Stomach (tissue), 8 donors: ENCODE measurements at regions not wholly inside any gene's neighbourhood (a gene's known extent, or its start where the extent isn't known, plus 50 kb on each side); places are given as distances from the start of the nearest gene placed in this dataset.
A peak's percentile ranks its signal among the peaks of the same experiment; 100 is the strongest.

Source experiments
- DNase-seq, 2 donors: peaks; one replicate each; pipeline versions ENCODE4 v3.0.0 to v3.0.0-alpha.2; 2013 to 2019
- H3K27ac ChIP-seq, 5 donors: fragments of 200-600 bp in 4 of 5; sonication (generic) in 4 of 5; one replicate each; pipeline ENCODE4 v1.5.1; 2013 to 2019; ENCODE audit warnings: mild to moderate bottlenecking in 1 of 5, moderate library complexity in 1 of 5
- H3K27me3 ChIP-seq, 3 donors: fragments of 200-600 bp; sonication (generic); one replicate each; pipeline ENCODE4 v1.5.1; 2017 to 2019; ENCODE audit warnings: mixed run types in 1 of 3
- H3K36me3 ChIP-seq, 4 donors: fragments of 200-600 bp; sonication (generic); 1 replicate in 3 of 4; 2 replicates in 1 of 4; pipeline ENCODE4 v1.5.1; 2016 to 2019
- H3K4me1 ChIP-seq, 4 donors: fragments of 200-600 bp; sonication (generic); one replicate each; pipeline ENCODE4 v1.5.1; 2016 to 2019
- H3K4me3 ChIP-seq, 4 donors: fragments of 200-600 bp; sonication (generic) in 3 of 4; one replicate each; pipeline ENCODE4 v1.5.1; 2016 to 2019; ENCODE audit warnings: mild to moderate bottlenecking in 1 of 4
- H3K9me3 ChIP-seq, 4 donors: fragments of 200-600 bp; sonication (generic); one replicate each; pipeline ENCODE4 v1.5.1; 2016 to 2019
- EP300 ChIP-seq: sonication (generic); formaldehyde crosslinking; IDR thresholded peaks from one replicate; pipeline ENCODE4 v1.6.1; 2017; ENCODE audit warnings: antibody characterized with exemption
- POLR2A ChIP-seq, 4 donors: fragments of 450-650 bp; IDR thresholded peaks; one replicate each; pipeline ENCODE4 v1.6.1; 2016; ENCODE audit warnings: antibody characterized with exemption in 4 of 4, control low read depth in 2 of 4, mild to moderate bottlenecking in 1 of 4, moderate library complexity in 1 of 4
- POLR2AphosphoS5 ChIP-seq, 3 donors: sonication (generic); formaldehyde crosslinking; IDR thresholded peaks; one replicate each; pipeline ENCODE4 v1.6.1; 2016; ENCODE audit warnings: antibody characterized with exemption in 3 of 3
- WGBS, 5 donors: extraction: QIAGEN DNeasy Blood & Tissue Kit in 3 of 5; methylation state at CpG; one replicate each; pipeline versions ENCODE4 v1.1.5 to v1.1.7; 2013 to 2018; 5-methylcytosine and 5-hydroxymethylcytosine counted together
- intact Hi-C: fragments of 100-400 bp; cut with DNase I; formaldehyde crosslinking; loops from one replicate; pipeline ENCODE4 v1.15.1; 2023; ENCODE audit warnings: low total_unique reads
- TF ChIP-seq, protein P1 (sequence below), 7 experiments: fragments of 450-650 bp in 4 of 7; fragments of 200-600 bp in 3 of 7; sonication (generic) in 3 of 7; IDR thresholded peaks; one replicate each; pipeline ENCODE4 v1.5.1; 2016 to 2019; ENCODE audit warnings: antibody characterized with exemption in 7 of 7, control low read depth in 2 of 7, mild to moderate bottlenecking in 1 of 7
- donor health status: healthy with polysubstance abuse.
- donor health status: Bipolar disorder and iron deficiency.
- donor health status: healthy.

DNA sequence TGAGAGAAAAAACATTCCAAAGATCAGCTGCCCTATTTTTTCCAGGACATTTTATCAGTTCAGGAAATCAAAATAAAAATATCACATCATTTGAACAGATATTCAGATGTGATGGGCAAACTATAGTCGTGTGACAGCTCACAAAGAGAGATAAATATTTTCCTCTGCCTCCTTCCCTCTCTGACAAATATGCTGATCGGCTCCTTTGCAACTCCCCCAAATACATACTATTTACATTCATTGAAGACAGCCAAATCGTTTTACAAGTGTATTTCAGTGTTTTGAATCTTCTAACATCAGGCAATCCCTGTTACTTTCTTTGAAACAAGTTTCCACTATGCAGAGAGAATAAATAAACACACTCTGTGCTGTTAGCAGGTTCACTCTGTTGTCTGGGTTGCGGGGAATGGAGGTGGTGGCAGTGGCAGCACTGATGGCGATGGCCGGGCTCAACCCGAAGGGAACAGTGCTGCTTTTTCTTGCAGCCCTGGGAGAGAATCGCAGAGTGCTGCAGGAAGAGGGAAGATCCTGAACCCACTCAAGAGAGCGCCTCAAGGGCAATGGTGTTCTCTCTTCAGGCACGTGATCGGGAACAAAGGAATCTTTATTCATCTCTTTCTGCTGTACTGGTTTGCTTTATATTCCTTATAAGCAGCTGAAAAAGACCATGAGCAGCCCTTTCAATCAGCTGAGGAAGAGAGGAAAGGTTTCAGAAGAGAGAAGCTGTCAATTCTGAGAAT, 142.5 kb downstream of the PHLDA1 start:
- 31 to 49% (median 42%) methylated on average over 11 of the region's 11 CpGs for WGBS, 5 donors
- no peak overlapping the region for H3K4me3 ChIP-seq
- no peaks in the 10 kb centered on the region for H3K27me3 ChIP-seq

DNA sequence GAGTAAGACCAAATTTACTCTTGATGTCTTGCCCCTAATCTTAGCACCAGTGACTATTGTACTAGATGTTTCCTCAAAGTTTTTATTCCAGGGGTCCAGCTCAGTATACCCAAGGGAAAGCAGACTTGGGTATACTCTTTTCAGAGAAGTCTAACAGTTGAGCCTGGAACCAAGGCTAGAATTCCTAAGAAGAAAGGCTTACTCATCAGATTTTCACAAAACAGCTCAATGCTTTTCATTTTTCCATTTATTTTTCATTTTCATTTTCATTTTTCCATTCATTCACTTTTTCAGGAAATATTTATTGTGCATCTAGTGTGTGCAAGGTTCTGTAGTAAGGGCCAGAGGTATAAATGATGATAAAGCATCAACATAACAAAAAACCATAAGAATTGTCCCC, 143.2 kb downstream of the PHLDA1 start:
- Histone ChIP-seq H3K4me3 (no peak overlapping the region), H3K27ac (no peak overlapping the region), H3K4me1 (peaks cover 0 to 6% (median 3%) of the 10 kb centered on the region in 4 donors), H3K9me3 (no peaks in the 10 kb centered on the region), H3K27me3 (no peaks in the 10 kb centered on the region), H3K36me3 (no peaks in the 10 kb centered on the region)
- TF ChIP-seq, protein P1, sequence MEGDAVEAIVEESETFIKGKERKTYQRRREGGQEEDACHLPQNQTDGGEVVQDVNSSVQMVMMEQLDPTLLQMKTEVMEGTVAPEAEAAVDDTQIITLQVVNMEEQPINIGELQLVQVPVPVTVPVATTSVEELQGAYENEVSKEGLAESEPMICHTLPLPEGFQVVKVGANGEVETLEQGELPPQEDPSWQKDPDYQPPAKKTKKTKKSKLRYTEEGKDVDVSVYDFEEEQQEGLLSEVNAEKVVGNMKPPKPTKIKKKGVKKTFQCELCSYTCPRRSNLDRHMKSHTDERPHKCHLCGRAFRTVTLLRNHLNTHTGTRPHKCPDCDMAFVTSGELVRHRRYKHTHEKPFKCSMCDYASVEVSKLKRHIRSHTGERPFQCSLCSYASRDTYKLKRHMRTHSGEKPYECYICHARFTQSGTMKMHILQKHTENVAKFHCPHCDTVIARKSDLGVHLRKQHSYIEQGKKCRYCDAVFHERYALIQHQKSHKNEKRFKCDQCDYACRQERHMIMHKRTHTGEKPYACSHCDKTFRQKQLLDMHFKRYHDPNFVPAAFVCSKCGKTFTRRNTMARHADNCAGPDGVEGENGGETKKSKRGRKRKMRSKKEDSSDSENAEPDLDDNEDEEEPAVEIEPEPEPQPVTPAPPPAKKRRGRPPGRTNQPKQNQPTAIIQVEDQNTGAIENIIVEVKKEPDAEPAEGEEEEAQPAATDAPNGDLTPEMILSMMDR (IDR thresholded peaks at IDR 0.05): no peak
- no peak for TF ChIP-seq EP300
- no peak for TF ChIP-seq POLR2AphosphoS5 (IDR thresholded peaks at IDR 0.05)
- TF ChIP-seq POLR2A (IDR thresholded peaks at IDR 0.05): no peak
- intact Hi-C loops: no loop called here
- no peak for DNase-seq

More for the DNA sequence above, 142.5 kb downstream of the PHLDA1 start:
- intact Hi-C loops: no loop called here
- peak in 1 of 2 donors; percentile 61 for DNase-seq
- Histone ChIP-seq H3K27ac (no peak overlapping the region), H3K36me3 (no peaks in the 10 kb centered on the region), H3K4me1 (peaks cover 0 to 6% (median 3%) of the 10 kb centered on the region in 4 donors), H3K9me3 (no peaks in the 10 kb centered on the region)
- TF ChIP-seq POLR2AphosphoS5 (IDR thresholded peaks at IDR 0.05): no peak
- no peak for TF ChIP-seq POLR2A (IDR thresholded peaks at IDR 0.05)
- TF ChIP-seq EP300: no peak
- TF ChIP-seq, protein P1 (IDR thresholded peaks at IDR 0.05): no peak

DNA sequence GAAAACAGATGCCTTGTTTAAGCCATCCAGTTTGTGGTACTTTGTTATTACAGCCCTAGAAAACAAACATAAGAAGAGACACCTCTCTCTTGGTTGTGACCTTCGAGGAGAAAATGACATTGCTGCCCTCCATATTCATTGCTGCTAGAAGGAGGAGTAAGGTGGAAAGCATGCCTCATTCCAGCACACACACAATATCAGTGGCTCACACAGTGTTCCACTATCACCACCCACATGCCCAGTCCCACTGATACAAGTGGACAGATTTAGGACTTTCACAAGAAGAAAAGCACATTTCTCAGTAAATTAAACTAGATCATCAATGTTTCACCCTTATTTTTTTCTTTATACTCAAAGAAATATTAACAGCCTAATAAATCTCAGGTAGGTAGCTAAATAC, 143.6 kb downstream of the PHLDA1 start:
- peaks cover 0 to 6% (median 3%) of the 10 kb centered on the region in 4 donors for H3K4me1 ChIP-seq
- no peaks in the 10 kb centered on the region for H3K36me3 ChIP-seq
- intact Hi-C loops: no loop called here
- no peak overlapping the region for H3K27ac ChIP-seq
- WGBS, 5 donors: 86 to 95% (median 92%) methylated on average over 1 of the region's 1 CpG
- TF ChIP-seq POLR2AphosphoS5 (IDR thresholded peaks at IDR 0.05): no peak
- no peak for TF ChIP-seq POLR2A (IDR thresholded peaks at IDR 0.05)
- no peak for TF ChIP-seq EP300
- TF ChIP-seq, protein P1 (IDR thresholded peaks at IDR 0.05): no peak
- H3K9me3 ChIP-seq: no peaks in the 10 kb centered on the region
- H3K4me3 ChIP-seq: no peak overlapping the region
- no peaks in the 10 kb centered on the region for H3K27me3 ChIP-seq
- no peak for DNase-seq

DNA sequence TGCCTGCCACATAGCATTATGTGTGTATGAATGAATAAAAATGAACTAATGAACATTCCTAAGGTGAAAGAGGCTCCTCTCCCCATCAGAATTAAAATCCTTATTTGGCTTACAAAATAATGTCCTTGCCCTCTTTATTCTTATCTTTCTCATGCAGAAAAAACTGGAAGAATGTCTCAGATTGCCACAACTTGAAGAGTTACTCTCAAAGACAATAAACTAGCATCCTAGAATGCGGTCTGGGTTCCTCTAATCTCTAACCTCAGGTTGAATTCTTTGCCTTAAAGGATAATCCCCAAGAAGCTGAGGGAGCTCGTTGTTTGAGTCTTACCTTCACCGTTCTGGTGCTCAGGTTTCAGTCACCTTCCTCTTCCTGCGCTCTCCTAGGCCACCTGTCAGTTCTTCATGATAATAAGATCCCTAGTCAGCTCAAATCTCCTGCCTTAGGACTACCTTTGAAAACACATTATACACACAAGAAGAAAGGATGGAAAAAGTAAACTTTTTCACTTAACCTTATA, 147.1 kb downstream of the PHLDA1 start:
- no peak for TF ChIP-seq POLR2A (IDR thresholded peaks at IDR 0.05)
- no peak for TF ChIP-seq POLR2AphosphoS5 (IDR thresholded peaks at IDR 0.05)
- TF ChIP-seq, protein P1 (IDR thresholded peaks at IDR 0.05): no peak
- TF ChIP-seq EP300: no peak
- Histone ChIP-seq H3K9me3 (no peaks in the 10 kb centered on the region), H3K36me3 (no peaks in the 10 kb centered on the region), H3K4me3 (no peak overlapping the region), H3K27me3 (no peaks in the 10 kb centered on the region), H3K27ac (no peak overlapping the region), H3K4me1 (peaks cover 0 to 6% (median 2%) of the 10 kb centered on the region in 4 donors)
- no peak for DNase-seq
- intact Hi-C loops: no loop called here
- WGBS, 5 donors: 87 to 94% (median 90%) methylated on average over 4 of the region's 4 CpGs
